WTC11 (cell line): ENCODE measurements at regions not wholly inside any gene's neighbourhood (a gene's known extent, or its start where the extent isn't known, plus 50 kb on each side); places are given as distances from the start of the nearest gene placed in this dataset.

Experiments used
- ATF1 ChIP-seq: sonication (generic); formaldehyde crosslinking; IDR thresholded peaks from 2 replicates; pipeline ENCODE4 v1.8.1; 2023; ENCODE audit warnings: mild to moderate bottlenecking, moderate library complexity, missing genetic modification reagents
- CDX4 ChIP-seq: fragments of 250-450 bp; sonication (Bioruptor Pico); IDR thresholded peaks from 2 replicates; pipeline ENCODE4 v1.9.0; 2021; ENCODE audit warnings: moderate library complexity, mild to moderate bottlenecking, inconsistent platforms, borderline replicate concordance
- CTCF ChIP-seq: fragments of 200-600 bp; IDR thresholded peaks from 2 replicates; pipeline ENCODE4 v1.8.0; 2022; ENCODE audit warnings: antibody characterized with exemption
- JUN ChIP-seq: sonication (generic); formaldehyde crosslinking; IDR thresholded peaks from 2 replicates; pipeline ENCODE4 v1.8.0; 2023; ENCODE audit warnings: mild to moderate bottlenecking, missing genetic modification reagents
- PREB ChIP-seq: sonication (generic); formaldehyde crosslinking; IDR thresholded peaks from 2 replicates; pipeline ENCODE4 v1.8.1; 2022; ENCODE audit warnings: mild to moderate bottlenecking, missing genetic modification reagents, moderate library complexity, borderline replicate concordance
- SP1 ChIP-seq: sonication (generic); formaldehyde crosslinking; conservative IDR thresholded peaks from 2 replicates; pipeline ENCODE4 v1.8.1; 2022; ENCODE audit warnings: missing genetic modification reagents

- TF ChIP-seq SP1 = no peak
- TF ChIP-seq CTCF = no peak
- no peak for TF ChIP-seq PREB (CRISPR knock-in tag)
- TF ChIP-seq JUN = no peak
- TF ChIP-seq ATF1 (CRISPR knock-in tag) = no peak
- TF ChIP-seq CDX4 = no peak
Observed at GRCh38 chr11:93256623-93257022, 58.8 kb upstream of the SLC36A4 start.
